ENCODE measurements at regions not wholly inside any gene's neighbourhood (a gene's known extent, or its start where the extent isn't known, plus 50 kb on each side); places are given as distances from the start of the nearest gene placed in this dataset.
A peak's percentile ranks its signal among the peaks of the same experiment; 100 is the strongest.

DNA sequence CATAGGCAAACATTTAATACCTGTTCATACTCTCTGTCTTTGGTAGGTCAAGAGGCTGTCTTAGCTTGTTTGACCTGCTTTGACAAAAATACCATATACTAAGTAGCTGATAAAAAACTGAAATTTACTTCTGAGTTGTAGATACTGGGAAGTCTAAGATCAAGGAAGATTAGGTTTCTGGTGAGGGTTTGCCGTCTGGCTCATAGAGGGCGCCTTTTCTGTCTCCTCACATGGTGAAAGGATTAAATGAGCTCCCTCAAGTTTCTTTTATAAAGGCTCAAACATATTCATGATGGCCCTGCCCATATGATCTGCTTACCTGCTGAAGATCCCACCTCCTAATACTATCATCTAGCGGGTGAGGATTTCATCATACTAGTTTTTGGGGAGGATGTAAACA lies 1076.1 kb upstream of the NCAM2 start:
- intact Hi-C loops (cut with DNase I) = no loop called here
- no peak for DNase-seq

DNA sequence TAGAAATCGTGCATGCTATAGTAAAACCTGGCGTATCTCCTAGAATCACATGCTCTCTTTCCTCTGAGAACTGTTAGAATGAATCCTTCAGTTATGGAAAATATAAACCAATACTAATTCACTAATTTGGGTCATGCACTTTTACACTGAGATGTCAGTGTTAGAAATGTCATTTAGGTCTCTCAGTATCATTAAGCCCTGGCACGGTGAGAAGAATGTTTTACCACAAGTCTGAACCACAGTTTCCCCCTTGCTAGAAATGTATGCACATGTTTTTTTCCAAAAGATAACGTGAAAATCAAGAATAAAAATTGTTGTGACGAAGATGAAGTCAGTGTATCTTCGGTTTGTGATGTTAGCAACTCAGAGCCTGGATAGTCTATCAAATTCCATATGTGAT lies 1062.7 kb upstream of the NCAM2 start:
- DNase-seq (no peak), ATAC-seq (no peak)
- intact Hi-C loops (cut with DNase I) = no loop called here

More for the DNA sequence above, 1076.1 kb upstream of the NCAM2 start:
- no peak for ATAC-seq

- no peak for ATAC-seq
- intact Hi-C loops (cut with DNase I) = no loop called here
- no peak for DNase-seq
These were observed 1060.6 kb upstream of the NCAM2 start for GRCh38 chr21:19937619-19938018.

GRCh38 chr21:19941626-19942025 lies 1056.6 kb upstream of the NCAM2 start:
- no peak for ATAC-seq
- DNase-seq = no peak
- intact Hi-C loops (cut with DNase I) = no loop called here

- intact Hi-C loops (cut with DNase I) = no loop called here
- ATAC-seq (no peak), DNase-seq (no peak)
These were observed 1047.9 kb upstream of the NCAM2 start for GRCh38 chr21:19950347-19950746.

- intact Hi-C loops (cut with DNase I) = no loop called here
- ATAC-seq (no peak), DNase-seq (no peak)
These were observed 1029.1 kb upstream of the NCAM2 start for GRCh38 chr21:19969156-19969555.

- no peak for ATAC-seq
- intact Hi-C loops (cut with DNase I) = no loop called here
- DNase-seq = no peak
These were observed 1016.3 kb upstream of the NCAM2 start for GRCh38 chr21:19981938-19982337.

- intact Hi-C loops (cut with DNase I) = no loop called here
- DNase-seq (no peak), ATAC-seq (no peak)
These were observed 1011.8 kb upstream of the NCAM2 start for GRCh38 chr21:19986396-19986795.

GRCh38 chr21:19987671-19988070 lies 1010.5 kb upstream of the NCAM2 start:
- no peak for DNase-seq
- ATAC-seq = no peak
- intact Hi-C loops (cut with DNase I) = no loop called here

DNA sequence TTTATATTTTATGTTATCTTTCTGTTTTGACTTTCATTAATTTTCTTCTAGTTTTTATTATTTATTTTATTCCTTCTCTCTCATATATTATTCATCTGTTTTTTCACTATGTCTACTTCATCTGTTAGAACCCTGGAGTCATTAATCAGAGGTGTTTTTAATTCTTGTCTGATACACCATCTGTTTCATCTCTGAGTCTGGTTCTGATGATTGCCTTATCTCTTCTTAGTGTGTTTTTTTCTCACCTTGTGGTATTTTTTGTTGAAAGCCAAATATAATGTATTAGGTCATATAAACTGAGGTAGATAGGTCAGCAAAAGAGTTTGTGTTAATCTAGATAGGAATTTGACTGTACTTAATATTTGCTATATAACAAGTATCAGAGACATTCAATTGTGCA lies 1005.7 kb upstream of the NCAM2 start:
- DNase-seq = no peak
- ATAC-seq = no peak

GRCh38 chr21:19993268-19993667 lies 1004.9 kb upstream of the NCAM2 start:
- intact Hi-C loops (cut with DNase I) = no loop called here
- ATAC-seq = no peak
- DNase-seq = no peak

More for the DNA sequence above, 1005.7 kb upstream of the NCAM2 start:
- intact Hi-C loops (cut with DNase I) = no loop called here

DNA sequence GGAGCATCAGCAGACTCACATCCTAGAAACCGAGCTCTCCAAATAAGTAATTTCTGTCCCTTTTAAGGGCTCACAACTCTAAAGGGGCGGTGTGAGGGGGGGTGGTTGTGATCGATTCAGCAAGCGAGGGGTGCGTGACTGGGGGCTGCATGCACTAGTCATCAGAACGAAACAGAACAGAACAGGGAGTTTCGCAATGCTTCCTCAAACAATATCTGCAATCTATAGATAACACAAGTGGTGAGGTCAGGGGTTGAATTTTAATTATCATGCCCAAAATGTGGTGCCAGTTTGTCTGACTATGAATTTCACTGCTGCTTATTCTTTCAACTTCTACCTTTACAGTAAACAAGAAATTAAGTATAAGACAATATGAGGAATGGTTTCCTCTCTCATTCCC lies 1003.0 kb upstream of the NCAM2 start:
- ATAC-seq (no peak), DNase-seq (no peak)
- intact Hi-C loops (cut with DNase I) = no loop called here

GRCh38 chr21:19998453-19998852 lies 999.8 kb upstream of the NCAM2 start:
- no peak for ATAC-seq
- no peak for DNase-seq
- intact Hi-C loops (cut with DNase I) = no loop called here

GRCh38 chr21:19999369-20000272 lies 998.6 kb upstream of the NCAM2 start:
- no peak for DNase-seq
- intact Hi-C loops (cut with DNase I) = no loop called here

GRCh38 chr21:20004367-20004766 lies 993.8 kb upstream of the NCAM2 start:
- intact Hi-C loops (cut with DNase I) = no loop called here
- ATAC-seq = peak in 1 of 2 donors; percentile 91
- DNase-seq = no peak

More at GRCh38 chr21:19999369-20000272, 998.6 kb upstream of the NCAM2 start:
- no peak for ATAC-seq

DNA sequence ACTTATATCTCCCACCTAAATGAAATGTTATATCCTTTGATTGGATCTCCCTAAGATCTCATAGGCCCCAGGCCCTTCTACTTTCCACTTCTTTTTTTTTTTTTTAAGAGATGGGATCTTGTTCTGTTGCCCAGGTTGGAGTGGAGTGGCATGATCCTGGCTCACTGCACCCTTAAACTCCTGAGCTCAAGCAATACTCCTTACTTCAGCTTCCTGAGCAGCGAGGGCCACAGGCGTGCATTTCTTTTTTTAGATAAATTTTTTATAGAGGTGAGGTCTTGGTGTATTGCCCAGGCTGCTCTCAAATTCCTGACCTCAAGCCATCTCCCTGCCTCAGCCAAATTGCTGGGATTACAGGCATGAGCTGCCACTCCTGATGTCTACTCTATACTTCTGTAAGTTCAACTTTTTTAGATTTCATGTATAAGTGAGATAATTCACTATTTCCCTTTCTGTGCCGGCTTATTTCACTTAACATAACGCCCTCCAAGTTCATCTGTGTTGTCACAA lies 987.5 kb upstream of the NCAM2 start:
- no peak for DNase-seq
- ATAC-seq = peak; percentile 30 to 51
- intact Hi-C loops (cut with DNase I) = no loop called here

GRCh38 chr21:20013851-20014250 lies 984.4 kb upstream of the NCAM2 start:
- DNase-seq (no peak), ATAC-seq (no peak)
- intact Hi-C loops (cut with DNase I) = no loop called here

DNA sequence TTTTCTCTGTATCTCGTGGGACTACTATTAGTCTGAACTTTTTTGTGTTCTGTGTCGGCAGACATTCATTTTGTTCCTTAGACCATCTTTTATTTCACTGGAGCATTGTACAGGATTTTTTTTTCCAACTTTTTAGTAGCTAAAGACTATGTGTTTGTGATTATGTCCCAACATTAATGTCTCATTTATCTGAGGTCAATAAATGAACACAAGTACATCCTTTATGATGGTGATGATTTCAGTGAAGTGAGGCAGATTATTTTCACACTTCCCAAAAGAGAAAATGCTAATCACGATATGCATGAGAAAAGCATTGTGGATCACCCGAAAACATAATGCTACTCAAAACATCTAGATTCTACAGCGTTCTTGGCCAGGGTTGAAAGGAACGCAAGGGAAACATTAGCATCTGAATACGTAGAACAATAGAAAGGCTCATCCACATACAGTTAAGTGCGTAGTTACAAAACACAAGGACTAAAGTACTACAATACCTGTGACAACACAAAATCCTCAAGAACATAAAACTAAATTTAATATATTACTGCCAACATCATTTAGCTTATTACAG lies 981.7 kb upstream of the NCAM2 start:
- ATAC-seq (no peak), DNase-seq (no peak)
- intact Hi-C loops (cut with DNase I) = no loop called here

- ATAC-seq (no peak), DNase-seq (no peak)
- intact Hi-C loops (cut with DNase I) = no loop called here
These were observed 978.2 kb upstream of the NCAM2 start for GRCh38 chr21:20020026-20020425.

- intact Hi-C loops (cut with DNase I) = no loop called here
- ATAC-seq (no peak), DNase-seq (no peak)
These were observed 975.0 kb upstream of the NCAM2 start for GRCh38 chr21:20023193-20023592.

DNA sequence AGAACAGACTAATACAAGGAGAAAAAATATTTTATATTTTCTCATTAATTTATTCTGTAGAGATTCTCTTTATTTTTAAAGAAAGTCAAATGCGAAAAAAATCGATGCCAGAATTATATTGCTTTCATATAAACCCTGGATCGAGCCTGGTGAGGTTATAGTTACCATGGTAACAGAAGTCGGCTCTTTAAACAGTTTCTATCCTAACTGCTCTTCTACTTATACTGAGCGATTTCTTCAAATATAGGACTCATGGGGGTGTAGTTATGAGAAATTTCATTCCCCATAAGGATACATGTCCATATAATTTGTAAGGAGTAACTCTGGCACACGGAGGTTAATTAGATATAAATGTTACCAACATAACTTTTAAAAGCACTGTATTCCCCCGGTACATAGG lies 973.5 kb upstream of the NCAM2 start:
- DNase-seq (no peak), ATAC-seq (no peak)
- intact Hi-C loops (cut with DNase I) = no loop called here
